HepG2 (cell line): ENCODE measurements at regions not wholly inside any gene's neighbourhood (a gene's known extent, or its start where the extent isn't known, plus 50 kb on each side); places are given as distances from the start of the nearest gene placed in this dataset.

Source experiments
- ATAC-seq: fragments of 200-7000 bp; cut with Tn5 transposase; 3 replicates; pipeline ENCODE4 v1.9.1; 2020; ENCODE audit warnings: mild to moderate bottlenecking, moderate library complexity
- BruUV-seq: library from RNA; stranded (reverse); fragments of 400-500 nt; replicated peaks from 2 replicates; lab custom pipeline; 2021; lab: Mats Ljungman, UMichigan
- CTCF ChIA-PET: fragments of 300-600 bp; formaldehyde crosslinking; extraction: SDS; loops from one replicate; lab custom pipeline; 2021; ENCODE audit warnings: low total read pairs, inconsistent platforms, low intra/inter-chr PET ratio; lab: Yijun Ruan, JAX
- POLR2A ChIA-PET: fragments of 350-600 bp; sonication (Branson Sonifier 250); formaldehyde crosslinking; loops from one replicate; lab custom pipeline; 2020; ENCODE audit warnings: antibody characterized with exemption, inconsistent platforms; lab: Yijun Ruan, JAX
- DNase-seq: peaks from one replicate; pipeline ENCODE4 v3.0.0-alpha.2; 2015; ENCODE audit warnings: low spot score
- FAIRE-seq: peaks from 3 replicates; lab custom pipeline; 2011; peaks lifted over from hg19 to GRCh38; lab: Jason Lieb, UNC
- H2AFZ ChIP-seq: one replicate; pipeline ENCODE4 v1.6.1; 2011; ENCODE audit warnings: low read length, inconsistent platforms
- H3K27ac ChIP-seq: fragments of 300-600 bp; 3 replicates; pipeline ENCODE4 v1.8.0; 2011; ENCODE audit warnings: mixed run types, mild to moderate bottlenecking, mixed read lengths, low read length, inconsistent platforms; ENCODE audit not compliant: insufficient read depth; ENCODE audit errors: extremely low read length
- H3K27me3 ChIP-seq, 2 experiments: fragments of 200-600 bp in 1 of 2; 2 replicates in 1 of 2; 3 replicates in 1 of 2; pipeline versions ENCODE4 v1.6.0 to v1.8.0; 2011; ENCODE audit warnings: low read length in 2 of 2, mild to moderate bottlenecking in 2 of 2, moderate library complexity in 2 of 2, inconsistent platforms in 1 of 2; ENCODE audit not compliant: insufficient read depth in 2 of 2, control insufficient read depth in 1 of 2
- H3K36me3 ChIP-seq, 2 experiments: fragments of 200-600 bp in 1 of 2; replicated peaks in 1 of 2; 2 replicates in 1 of 2; 3 replicates in 1 of 2; pipeline versions ENCODE4 v1.5.1 to v1.8.0; 2011; ENCODE audit warnings: low read length in 2 of 2, inconsistent platforms in 1 of 2; ENCODE audit not compliant: insufficient read depth in 2 of 2, control insufficient read depth in 1 of 2
- H3K4me1 ChIP-seq: 2 replicates; pipeline ENCODE4 v1.5.1; 2012; ENCODE audit warnings: low read length, inconsistent platforms; ENCODE audit not compliant: insufficient read depth
- H3K4me2 ChIP-seq: 2 replicates; pipeline ENCODE4 v1.6.0; 2011; ENCODE audit warnings: low read depth, low read length, inconsistent platforms
- H3K4me3 ChIP-seq, 3 experiments: fragments of 200-600 bp in 1 of 3; sonication (generic), shearing (Covaris generic) in 1 of 3; replicated peaks in 1 of 3; 2 replicates each; pipeline ENCODE4 v1.5.1; 2011 to 2016; ENCODE audit warnings: low read length in 3 of 3, inconsistent platforms in 2 of 3, low read depth in 2 of 3, mild to moderate bottlenecking in 2 of 3, control low read depth in 1 of 3, mixed read lengths in 1 of 3; ENCODE audit not compliant: insufficient read depth in 1 of 3
- H3K79me2 ChIP-seq: one replicate; pipeline ENCODE4 v1.6.1; 2011; ENCODE audit warnings: low read length, inconsistent platforms; ENCODE audit not compliant: insufficient read depth
- H3K9ac ChIP-seq: 2 replicates; pipeline ENCODE4 v1.6.0; 2011; ENCODE audit warnings: mild to moderate bottlenecking, low read depth, low read length, inconsistent platforms; ENCODE audit not compliant: insufficient read depth
- H3K9me3 ChIP-seq: 2 replicates; pipeline ENCODE4 v1.5.1; 2012; ENCODE audit warnings: mild to moderate bottlenecking, low read length
- H4K20me1 ChIP-seq: 2 replicates; pipeline ENCODE4 v1.6.0; 2011; ENCODE audit warnings: inconsistent platforms, mild to moderate bottlenecking, low read length, moderate library complexity; ENCODE audit not compliant: insufficient read depth
- AGO1 ChIP-seq: fragments of 200-400 bp; formaldehyde crosslinking; IDR thresholded peaks from 2 replicates; pipeline ENCODE4 v1.6.1; 2017; ENCODE audit warnings: mild to moderate bottlenecking, low read depth, low read length, moderate library complexity; ENCODE audit not compliant: poor library complexity, severe bottlenecking
- CENPBD1 ChIP-seq: sonication (generic); formaldehyde crosslinking; IDR thresholded peaks from 2 replicates; pipeline ENCODE4 v1.8.0; 2022; ENCODE audit warnings: missing genetic modification reagents, low read depth, mild to moderate bottlenecking, borderline replicate concordance
- CREB1 ChIP-seq, 2 experiments: fragments of 450-650 bp in 1 of 2; IDR thresholded peaks; 2 replicates each; pipeline ENCODE4 v1.6.1; 2016 to 2017; ENCODE audit warnings: control low read depth in 1 of 2, mild to moderate bottlenecking in 1 of 2, missing compliant biosample characterization in 1 of 2, missing genetic modification characterization in 1 of 2
- FOXP4 ChIP-seq: sonication (generic); formaldehyde crosslinking; IDR thresholded peaks from 2 replicates; pipeline ENCODE4 v1.4.0; 2020; ENCODE audit warnings: missing genetic modification reagents
- HIC2 ChIP-seq: sonication (generic); formaldehyde crosslinking; IDR thresholded peaks from 2 replicates; pipeline ENCODE4 v1.9.0; 2022; ENCODE audit warnings: low read depth, missing genetic modification reagents
- NFE2L1 ChIP-seq: sonication (generic); formaldehyde crosslinking; IDR thresholded peaks from 2 replicates; pipeline ENCODE4 v1.4.0; 2020; ENCODE audit warnings: missing genetic modification reagents, mild to moderate bottlenecking, borderline replicate concordance
- NONO ChIP-seq, 2 experiments: fragments of 450-650 bp in 1 of 2; sonication (generic) in 1 of 2; formaldehyde crosslinking in 1 of 2; IDR thresholded peaks in 1 of 2; conservative IDR thresholded peaks in 1 of 2; 2 replicates each; pipeline versions ENCODE4 v1.6.1 to v1.8.0; 2017 to 2022; ENCODE audit warnings: mild to moderate bottlenecking in 1 of 2, missing genetic modification reagents in 1 of 2, moderate library complexity in 1 of 2
- NR0B2 ChIP-seq: sonication (generic); formaldehyde crosslinking; IDR thresholded peaks from 2 replicates; pipeline ENCODE4 v1.4.0; 2020; ENCODE audit warnings: mild to moderate bottlenecking, missing genetic modification reagents
- POGK ChIP-seq: sonication (generic); formaldehyde crosslinking; conservative IDR thresholded peaks from 2 replicates; pipeline ENCODE4 v1.8.0; 2022; ENCODE audit warnings: mild to moderate bottlenecking, moderate library complexity, missing genetic modification reagents
- SCMH1 ChIP-seq: sonication (generic); formaldehyde crosslinking; IDR thresholded peaks from 2 replicates; pipeline ENCODE4 v1.9.0; 2021; ENCODE audit warnings: missing genetic modification reagents, mild to moderate bottlenecking, borderline replicate concordance
- ZBTB38 ChIP-seq: sonication (generic); formaldehyde crosslinking; IDR thresholded peaks from 2 replicates; pipeline ENCODE4 v1.5.1; 2020; ENCODE audit warnings: mild to moderate bottlenecking, missing genetic modification reagents
- ZFP36 ChIP-seq: fragments of 150-350 bp; IDR thresholded peaks from 2 replicates; pipeline ENCODE4 v1.6.1; 2018; ENCODE audit warnings: borderline replicate concordance, low read length, low read depth; ENCODE audit not compliant: partially characterized antibody
- ZNF414 ChIP-seq: sonication (generic); formaldehyde crosslinking; IDR thresholded peaks from 2 replicates; pipeline ENCODE4 v1.5.0; 2020; ENCODE audit warnings: missing genetic modification reagents
- WGBS: methylation state at CpG from one replicate; pipeline ENCODE4 v1.1.6; 2017; ENCODE audit warnings: low lambda C conversion rate; 5-methylcytosine and 5-hydroxymethylcytosine counted together
- in situ Hi-C: cut with HindIII; loops from 2 replicates; pipeline ENCODE4 v1.10.0; 2017; ENCODE audit warnings: low pct_unique_long_range_greater_than_20kb; ENCODE audit not compliant: extremely low pct_ligation_motif_present
- intact Hi-C: fragments of 100-400 bp; cut with micrococcal nuclease; formaldehyde crosslinking; loops from one replicate; pipeline ENCODE4 v1.10.0; 2022; ENCODE audit not compliant: unreplicated experiment

- Histone ChIP-seq H3K9me3 (no peaks in the 10 kb centered on the region), H3K79me2 (no peaks in the 10 kb centered on the region), H3K4me3 (no peak overlapping the region), H4K20me1 (no peaks in the 10 kb centered on the region), H3K27me3 (no peaks in the 10 kb centered on the region), H3K9ac (no peak overlapping the region), H3K27ac (no peak overlapping the region), H3K4me1 (no peaks in the 10 kb centered on the region), H2AFZ (no peak overlapping the region), H3K36me3 (no peaks in the 10 kb centered on the region), H3K4me2 (no peak overlapping the region)
- no peak for TF ChIP-seq FOXP4 (CRISPR knock-in tag)
- no peak for TF ChIP-seq NR0B2 (CRISPR knock-in tag)
- TF ChIP-seq SCMH1 (CRISPR knock-in tag), result no peak
- no peak for TF ChIP-seq ZNF414 (CRISPR knock-in tag)
- no peak for TF ChIP-seq NFE2L1 (CRISPR knock-in tag)
- TF ChIP-seq ZBTB38 (CRISPR knock-in tag), result no peak
- no peak for TF ChIP-seq ZFP36
- TF ChIP-seq AGO1, result no peak
- no peak for TF ChIP-seq CENPBD1 (CRISPR knock-in tag)
- TF ChIP-seq NONO (IDR thresholded peaks at IDR 0.05), result no peak
- no peak for TF ChIP-seq NONO (CRISPR knock-in tag; conservative IDR thresholded peaks at IDR 0.05)
- no peak for TF ChIP-seq HIC2 (CRISPR knock-in tag)
- no peak for TF ChIP-seq CREB1 (IDR thresholded peaks at IDR 0.05)
- no peak for TF ChIP-seq CREB1 (CRISPR knock-in tag; IDR thresholded peaks at IDR 0.05)
- no peak for TF ChIP-seq POGK (CRISPR knock-in tag)
- ATAC-seq (no peak), DNase-seq (no peak), FAIRE-seq (no peak)
- ChIA-PET CTCF (no interaction called here), POLR2A (no interaction called here)
- BruUV-seq, result no TSS peak
- in situ Hi-C loops, result no loop called here
- WGBS, result 0% methylated on average over 1 of the region's 1 CpG
- intact Hi-C loops, result no loop called here
Observed at GRCh38 chr3:25239042-25239441, 189.0 kb upstream of the RARB start.
